ENCODE measurements at regions not wholly inside any gene's neighbourhood (a gene's known extent, or its start where the extent isn't known, plus 50 kb on each side); places are given as distances from the start of the nearest gene placed in this dataset.
"Not testable (repeated sequence)": the region's sequence is repeated elsewhere in the genome, so short reads cannot be mapped to it uniquely, and the experiment has no call there.

- no peak for DNase-seq (ENCODE audit: low read depth)
Measured at GRCh38 chr12:128078301-128078971, 188.5 kb upstream of the TMEM132C start.

- DNase-seq (ENCODE audit: low read depth): no peak
Measured at GRCh38 chr12:128079446-128079845, 187.5 kb upstream of the TMEM132C start.

- DNase-seq (ENCODE audit: low read depth): no peak
Measured at GRCh38 chr12:128083132-128083729, 183.7 kb upstream of the TMEM132C start.

GRCh38 chr12:128088926-128089325 is 178.0 kb upstream of the TMEM132C start:
- no peak for DNase-seq (ENCODE audit: low read depth)

GRCh38 chr12:128089961-128090360 is 177.0 kb upstream of the TMEM132C start:
- no peak for DNase-seq (ENCODE audit: low read depth)

GRCh38 chr12:128091101-128091720 is 175.8 kb upstream of the TMEM132C start:
- DNase-seq (ENCODE audit: low read depth): no peak

GRCh38 chr12:128091951-128092382 is 175.0 kb upstream of the TMEM132C start:
- no peak for DNase-seq (ENCODE audit: low read depth)

- no peak for DNase-seq (ENCODE audit: low read depth)
Measured at GRCh38 chr12:128098730-128099129, 168.2 kb upstream of the TMEM132C start.

- no peak for DNase-seq (ENCODE audit: low read depth)
Measured at GRCh38 chr12:128103152-128103551, 163.8 kb upstream of the TMEM132C start.

- no peak for DNase-seq (ENCODE audit: low read depth)
Measured at GRCh38 chr12:128109236-128109635, 157.7 kb upstream of the TMEM132C start.

GRCh38 chr12:128109636-128110035 is 157.3 kb upstream of the TMEM132C start:
- no peak for DNase-seq (ENCODE audit: low read depth)

- DNase-seq (ENCODE audit: low read depth): no peak
Measured at GRCh38 chr12:128111333-128111732, 155.6 kb upstream of the TMEM132C start.

GRCh38 chr12:128111951-128112350 is 155.0 kb upstream of the TMEM132C start:
- DNase-seq (ENCODE audit: low read depth): no peak

- DNase-seq (ENCODE audit: low read depth): not testable (repeated sequence)
Measured at GRCh38 chr12:128113250-128113649, 153.7 kb upstream of the TMEM132C start.

GRCh38 chr12:128114485-128114884 is 152.5 kb upstream of the TMEM132C start:
- no peak for DNase-seq (ENCODE audit: low read depth)

- DNase-seq (ENCODE audit: low read depth): no peak
Measured at GRCh38 chr12:128116537-128116936, 150.4 kb upstream of the TMEM132C start.

- DNase-seq (ENCODE audit: low read depth): no peak
Measured at GRCh38 chr12:128120035-128120434, 146.9 kb upstream of the TMEM132C start.

- no peak for DNase-seq (ENCODE audit: low read depth)
Measured at GRCh38 chr12:128121424-128121823, 145.5 kb upstream of the TMEM132C start.

GRCh38 chr12:128123096-128123495 is 143.9 kb upstream of the TMEM132C start:
- DNase-seq (ENCODE audit: low read depth): no peak

GRCh38 chr12:128131955-128132354 is 135.0 kb upstream of the TMEM132C start:
- no peak for DNase-seq (ENCODE audit: low read depth)

- no peak for DNase-seq (ENCODE audit: low read depth)
Measured at GRCh38 chr12:128133321-128134073, 133.5 kb upstream of the TMEM132C start.

GRCh38 chr12:128137140-128137539 is 129.8 kb upstream of the TMEM132C start:
- no peak for DNase-seq (ENCODE audit: low read depth)

- no peak for DNase-seq (ENCODE audit: low read depth)
Measured at GRCh38 chr12:128138125-128138524, 128.8 kb upstream of the TMEM132C start.

Data from activated T-cell treated with anti-CD3 and anti-CD28 coated beads for 1 hour (primary cell).